ENCODE measurements at regions not wholly inside any gene's neighbourhood (a gene's known extent, or its start where the extent isn't known, plus 50 kb on each side); places are given as distances from the start of the nearest gene placed in this dataset.

DNA sequence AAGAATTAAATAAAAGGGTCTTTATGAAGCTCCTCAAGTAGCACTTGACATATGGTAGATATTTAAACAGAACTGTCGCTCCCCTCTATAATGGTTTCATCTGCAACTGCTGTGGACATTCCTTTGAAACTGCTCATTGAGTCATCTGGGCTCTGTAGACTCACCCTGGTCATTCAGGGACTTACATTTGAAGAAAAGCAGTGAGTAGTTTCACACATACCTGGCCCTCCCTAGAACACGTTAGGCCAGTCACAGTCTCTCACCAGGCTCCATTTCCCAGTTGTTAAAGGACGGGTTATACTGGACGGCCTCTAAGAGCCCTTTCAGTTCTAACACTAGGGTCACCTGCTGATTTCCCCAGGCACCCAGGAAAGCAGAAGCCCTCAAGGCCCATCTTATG is 217.0 kb downstream of the BCL11B start:
- H3K14ac ChIP-seq (replicated peaks; ENCODE audit: low read depth, low read length): no peak overlapping the region
- CTCF ChIA-PET: no interaction called here
- H4K20me1 ChIP-seq (ENCODE audit: insufficient read depth, low read length): no peaks in the 10 kb centered on the region
- H3K9ac ChIP-seq (ENCODE audit: low read depth, low read length): no peak overlapping the region
- no peak overlapping the region for H2BK15ac ChIP-seq (ENCODE audit: low read depth, low read length)
- no peak overlapping the region for H3K56ac ChIP-seq (ENCODE audit: extremely low read depth, insufficient read depth, low read length)
- dilution Hi-C loops (cut with HindIII; ENCODE audit: low sequenced_read_pairs, unreplicated experiment): no loop called here
- in situ Hi-C loops (cut with MboI; ENCODE audit: low sequenced_read_pairs): no loop called here
- H3K27ac ChIP-seq (ENCODE audit: insufficient read depth, low read length): no peak overlapping the region
- H3K4ac ChIP-seq (ENCODE audit: low read depth, low read length): no peak overlapping the region
- H3K23ac ChIP-seq (ENCODE audit: low read depth, low read length): no peak overlapping the region
- no peaks in the 10 kb centered on the region for H3K9me1 ChIP-seq (ENCODE audit: insufficient read depth, low read length)
- no peak overlapping the region for H3K18ac ChIP-seq (ENCODE audit: low read depth, low read length)
- intact Hi-C loops (cut with micrococcal nuclease): no loop called here
- no peak overlapping the region for H2AFZ ChIP-seq (replicated peaks; ENCODE audit: low read length, poor library complexity)
- H4K5ac ChIP-seq (ENCODE audit: low read depth, low read length): no peak overlapping the region
- H2BK20ac ChIP-seq (ENCODE audit: low read depth, low read length): no peak overlapping the region
- H3K27me3 ChIP-seq (ENCODE audit: control insufficient read depth, insufficient read depth, low read length): no peaks in the 10 kb centered on the region
- ATAC-seq (ENCODE audit: low read depth) (no peak), DNase-seq (no peak)
- no peaks in the 10 kb centered on the region for H3K36me3 ChIP-seq (ENCODE audit: control insufficient read depth, insufficient read depth, low read length)
- no peaks in the 10 kb centered on the region for H3K79me1 ChIP-seq (ENCODE audit: low read depth in 1 of 2, low read length in 2 of 2)
- H3K9me3 ChIP-seq (ENCODE audit: control insufficient read depth, insufficient read depth, low read length): peaks cover 37% of the 10 kb centered on the region
- H2BK5ac ChIP-seq (ENCODE audit: low read depth, low read length, poor library complexity, severe bottlenecking): no peak overlapping the region
- H2AK9ac ChIP-seq (replicated peaks; ENCODE audit: low read depth, low read length, poor library complexity): no peak overlapping the region
- no peak for TF ChIP-seq POLR2A (IDR thresholded peaks at IDR 0.05; ENCODE audit: low read depth, low read length)
- no peak for TF ChIP-seq NFE2L2 (IDR thresholded peaks at IDR 0.05; ENCODE audit: low read depth, low read length)
- no peak for TF ChIP-seq BHLHE40 (IDR thresholded peaks at IDR 0.05; ENCODE audit: low read depth, low read length)
- no peak for TF ChIP-seq MXI1 (IDR thresholded peaks at IDR 0.05; ENCODE audit: borderline replicate concordance, low read depth, low read length)
- TF ChIP-seq, protein P1, sequence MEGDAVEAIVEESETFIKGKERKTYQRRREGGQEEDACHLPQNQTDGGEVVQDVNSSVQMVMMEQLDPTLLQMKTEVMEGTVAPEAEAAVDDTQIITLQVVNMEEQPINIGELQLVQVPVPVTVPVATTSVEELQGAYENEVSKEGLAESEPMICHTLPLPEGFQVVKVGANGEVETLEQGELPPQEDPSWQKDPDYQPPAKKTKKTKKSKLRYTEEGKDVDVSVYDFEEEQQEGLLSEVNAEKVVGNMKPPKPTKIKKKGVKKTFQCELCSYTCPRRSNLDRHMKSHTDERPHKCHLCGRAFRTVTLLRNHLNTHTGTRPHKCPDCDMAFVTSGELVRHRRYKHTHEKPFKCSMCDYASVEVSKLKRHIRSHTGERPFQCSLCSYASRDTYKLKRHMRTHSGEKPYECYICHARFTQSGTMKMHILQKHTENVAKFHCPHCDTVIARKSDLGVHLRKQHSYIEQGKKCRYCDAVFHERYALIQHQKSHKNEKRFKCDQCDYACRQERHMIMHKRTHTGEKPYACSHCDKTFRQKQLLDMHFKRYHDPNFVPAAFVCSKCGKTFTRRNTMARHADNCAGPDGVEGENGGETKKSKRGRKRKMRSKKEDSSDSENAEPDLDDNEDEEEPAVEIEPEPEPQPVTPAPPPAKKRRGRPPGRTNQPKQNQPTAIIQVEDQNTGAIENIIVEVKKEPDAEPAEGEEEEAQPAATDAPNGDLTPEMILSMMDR (conservative IDR thresholded peaks at IDR 0.05; ENCODE audit: low read depth, low read length): no peak
- no peak for TF ChIP-seq RCOR1 (IDR thresholded peaks at IDR 0.05; ENCODE audit: insufficient replicate concordance, low read length)
- TF ChIP-seq, protein P2, sequence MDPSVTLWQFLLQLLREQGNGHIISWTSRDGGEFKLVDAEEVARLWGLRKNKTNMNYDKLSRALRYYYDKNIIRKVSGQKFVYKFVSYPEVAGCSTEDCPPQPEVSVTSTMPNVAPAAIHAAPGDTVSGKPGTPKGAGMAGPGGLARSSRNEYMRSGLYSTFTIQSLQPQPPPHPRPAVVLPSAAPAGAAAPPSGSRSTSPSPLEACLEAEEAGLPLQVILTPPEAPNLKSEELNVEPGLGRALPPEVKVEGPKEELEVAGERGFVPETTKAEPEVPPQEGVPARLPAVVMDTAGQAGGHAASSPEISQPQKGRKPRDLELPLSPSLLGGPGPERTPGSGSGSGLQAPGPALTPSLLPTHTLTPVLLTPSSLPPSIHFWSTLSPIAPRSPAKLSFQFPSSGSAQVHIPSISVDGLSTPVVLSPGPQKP (IDR thresholded peaks at IDR 0.05; ENCODE audit: borderline replicate concordance, low read depth, low read length): no peak
- no peak for TF ChIP-seq SMC3 (IDR thresholded peaks at IDR 0.05; ENCODE audit: low read depth, low read length)
- TF ChIP-seq RAD21 (IDR thresholded peaks at IDR 0.05; ENCODE audit: low read length): no peak
- TF ChIP-seq MAFK (IDR thresholded peaks at IDR 0.05; ENCODE audit: low read depth, low read length): no peak
- no peak for TF ChIP-seq RFX5 (IDR thresholded peaks at IDR 0.05; ENCODE audit: low read depth, low read length)
- TF ChIP-seq FOS (IDR thresholded peaks at IDR 0.05; ENCODE audit: low read depth, low read length): no peak
- no peak for TF ChIP-seq CHD1 (IDR thresholded peaks at IDR 0.05; ENCODE audit: low read depth, low read length)
- no peak for TF ChIP-seq MAZ (IDR thresholded peaks at IDR 0.05; ENCODE audit: borderline replicate concordance, low read depth, low read length)
- TF ChIP-seq, protein P3, sequence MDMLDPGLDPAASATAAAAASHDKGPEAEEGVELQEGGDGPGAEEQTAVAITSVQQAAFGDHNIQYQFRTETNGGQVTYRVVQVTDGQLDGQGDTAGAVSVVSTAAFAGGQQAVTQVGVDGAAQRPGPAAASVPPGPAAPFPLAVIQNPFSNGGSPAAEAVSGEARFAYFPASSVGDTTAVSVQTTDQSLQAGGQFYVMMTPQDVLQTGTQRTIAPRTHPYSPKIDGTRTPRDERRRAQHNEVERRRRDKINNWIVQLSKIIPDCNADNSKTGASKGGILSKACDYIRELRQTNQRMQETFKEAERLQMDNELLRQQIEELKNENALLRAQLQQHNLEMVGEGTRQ (IDR thresholded peaks at IDR 0.05; ENCODE audit: low read depth, low read length): no peak
- no peak for TF ChIP-seq CEBPB (IDR thresholded peaks at IDR 0.05; ENCODE audit: low read depth, low read length)
- no peak overlapping the region for H2BK120ac ChIP-seq (ENCODE audit: low read depth, low read length)
- no peak overlapping the region for H3K4me2 ChIP-seq (ENCODE audit: low read depth, low read length)
- WGBS, 2 experiments (ENCODE audit: extremely low coverage in 2 of 2, insufficient read length in 1 of 2): no CpG with 5 or more reads among the region's 4 CpGs
- H4K8ac ChIP-seq (ENCODE audit: low read depth in 2 of 2, low read length in 2 of 2): no peak overlapping the region
- no peak overlapping the region for H4K91ac ChIP-seq (ENCODE audit: insufficient read depth, low read depth, low read length)
- BruUV-seq (replicated peaks): no TSS peak
- POLR2A ChIA-PET (ENCODE audit: unreplicated experiment): no interaction called here
- no peak overlapping the region for H2AK5ac ChIP-seq (ENCODE audit: low read depth, low read length)
- H3K4me1 ChIP-seq (ENCODE audit: control insufficient read depth, insufficient read depth, low read length): no peaks in the 10 kb centered on the region
- no peak overlapping the region for H3K4me3 ChIP-seq (ENCODE audit: insufficient read depth, low read depth, low read length)

All from IMR-90 (cell line).